GM21447 (cell line): ENCODE measurements at regions not wholly inside any gene's neighbourhood (a gene's known extent, or its start where the extent isn't known, plus 50 kb on each side); places are given as distances from the start of the nearest gene placed in this dataset.

Experiments used
- ATAC-seq: cut with Tn5 transposase; IDR thresholded peaks from one replicate; pipeline ENCODE4 v1.9.1; 2021; ENCODE audit not compliant: unreplicated experiment

DNA sequence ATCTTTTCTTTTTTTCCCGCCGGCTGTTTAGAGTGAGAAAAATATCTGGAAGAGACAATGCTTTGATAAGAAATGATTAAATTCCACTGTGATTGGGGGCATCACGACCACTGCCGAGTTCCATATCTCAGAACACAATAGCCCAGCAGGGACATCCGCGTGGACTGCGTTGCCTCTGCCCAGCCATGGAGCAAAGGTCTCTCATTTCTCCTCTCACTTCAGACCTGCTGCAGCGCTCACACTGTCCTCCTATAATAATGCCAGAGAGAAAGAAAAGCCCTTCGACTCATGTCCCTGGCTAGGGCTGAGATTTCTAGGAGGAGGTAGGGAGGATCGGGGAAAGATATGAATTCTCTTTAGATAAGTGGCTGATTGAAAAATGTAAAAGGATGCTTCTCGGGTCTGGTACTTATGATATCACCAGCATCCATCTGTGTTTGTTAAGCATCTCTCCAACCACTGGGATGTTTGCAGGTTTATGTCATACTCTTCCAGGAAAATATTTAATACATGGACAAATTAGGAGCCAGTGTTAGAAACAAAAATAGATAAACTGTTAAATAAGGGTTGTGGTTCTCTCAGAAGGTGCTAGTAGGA, 472.9 kb upstream of the AKR1E2 start:
- ATAC-seq = no peak

DNA sequence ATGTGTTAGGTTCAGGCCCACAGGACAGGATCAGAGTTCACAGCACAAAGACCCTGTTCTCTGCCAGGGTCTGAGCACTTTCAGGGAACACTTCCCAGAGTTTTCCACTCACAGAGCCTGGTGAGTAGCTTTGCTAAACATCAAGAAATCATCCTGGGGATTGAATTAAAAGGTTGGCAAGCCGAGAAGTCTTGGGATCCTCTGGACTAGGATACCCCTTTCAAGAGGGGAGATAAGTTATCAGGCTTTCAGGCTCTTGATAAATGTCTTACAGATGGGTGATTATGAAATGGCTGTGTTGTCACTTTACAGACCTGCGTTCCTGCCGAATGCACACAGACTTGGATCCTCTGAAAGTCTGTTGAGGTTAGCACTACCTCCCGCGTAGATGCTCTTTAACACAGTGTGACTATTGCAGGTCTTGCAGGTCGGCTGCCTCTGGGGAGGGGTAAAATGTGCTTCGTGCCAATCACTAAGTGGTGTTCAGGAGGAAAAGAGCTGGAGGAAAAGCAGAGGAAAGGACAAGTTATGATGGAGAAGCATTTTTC, 473.5 kb upstream of the AKR1E2 start:
- no peak for ATAC-seq

DNA sequence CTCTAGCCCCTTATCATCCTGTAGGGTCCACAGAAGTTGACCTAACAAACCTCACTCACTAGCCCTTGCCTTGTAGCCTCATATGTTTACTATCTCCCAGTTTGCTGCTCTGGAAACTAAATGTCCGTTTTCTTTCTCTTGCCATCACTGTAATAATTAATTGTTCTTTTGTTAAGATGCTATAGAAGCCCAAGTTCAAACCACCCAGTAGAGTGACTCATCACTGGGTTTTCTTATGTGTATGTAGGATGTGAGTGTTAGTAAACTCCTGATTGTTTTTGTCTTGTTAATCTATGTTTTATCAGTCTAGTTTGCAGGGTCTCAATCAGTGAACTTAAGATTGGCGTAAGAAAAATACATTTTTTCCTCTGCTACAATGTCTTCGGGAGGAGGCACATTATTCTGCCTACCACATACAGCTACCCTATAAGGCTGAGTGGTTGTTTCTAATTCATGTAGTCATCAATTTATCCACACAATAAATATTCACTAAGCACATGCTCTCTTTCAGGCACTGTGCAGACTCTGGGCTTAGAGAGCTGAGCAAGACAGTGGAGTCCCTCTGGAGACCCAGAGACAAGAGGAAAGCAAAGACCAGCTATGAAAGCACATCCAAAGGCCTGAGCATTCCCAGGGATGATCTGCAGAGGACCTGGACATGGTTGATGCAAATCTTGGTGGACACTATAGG, 474.1 kb upstream of the AKR1E2 start:
- no peak for ATAC-seq

DNA sequence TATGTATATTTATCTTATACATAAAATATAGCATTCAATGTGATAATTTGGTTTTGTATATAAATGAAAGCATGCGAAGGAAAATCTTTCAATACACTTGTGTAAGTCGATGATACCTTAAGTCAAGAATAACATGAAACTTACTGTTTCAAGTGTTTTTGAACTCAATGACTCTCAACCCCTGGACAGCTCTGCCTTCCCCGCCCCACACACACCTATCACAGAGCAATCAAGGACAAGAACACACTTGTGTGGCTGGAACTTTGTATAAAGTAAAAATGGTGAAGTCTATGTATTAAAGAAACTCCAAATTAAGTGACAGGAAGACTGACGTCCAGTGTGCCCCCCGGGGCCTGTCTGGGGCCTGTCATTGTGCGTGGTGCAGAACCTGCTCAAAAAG, 478.6 kb upstream of the AKR1E2 start:
- ATAC-seq = no peak

DNA sequence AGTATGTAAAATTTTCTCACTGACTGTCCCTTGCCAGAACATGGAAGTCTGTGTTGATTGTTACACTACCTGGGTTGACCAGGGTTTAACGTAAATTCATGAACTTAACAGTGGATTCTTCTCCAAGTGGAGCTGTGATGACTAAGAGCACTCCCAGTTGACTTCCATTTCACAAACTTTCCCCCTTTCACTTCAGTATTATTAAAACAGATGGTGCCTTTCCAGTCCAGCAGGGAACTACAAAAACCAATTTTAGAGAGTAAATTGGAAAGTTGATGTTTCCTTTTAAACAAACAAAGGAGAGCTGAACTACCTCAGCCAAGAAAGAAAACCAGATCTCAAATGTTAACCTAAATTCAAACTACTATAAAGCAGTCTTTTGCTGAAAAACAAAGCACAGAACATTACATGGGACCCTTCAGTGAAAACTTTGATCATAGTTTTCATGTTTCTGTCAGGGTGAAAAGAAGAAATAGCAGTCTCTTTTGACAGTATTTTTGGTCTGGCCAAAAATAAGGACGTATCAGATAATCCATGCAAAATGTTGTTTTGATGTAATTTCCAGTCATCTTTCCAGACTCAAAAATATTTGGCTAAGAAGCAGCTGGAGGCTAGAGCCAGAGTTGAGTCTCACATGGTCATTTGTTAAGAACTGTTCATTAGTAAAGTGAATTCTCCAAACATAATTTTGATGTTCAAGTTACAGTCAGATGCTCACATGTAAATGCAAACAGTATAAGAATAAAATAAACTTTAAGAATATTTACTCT, 479.9 kb upstream of the AKR1E2 start:
- no peak for ATAC-seq

DNA sequence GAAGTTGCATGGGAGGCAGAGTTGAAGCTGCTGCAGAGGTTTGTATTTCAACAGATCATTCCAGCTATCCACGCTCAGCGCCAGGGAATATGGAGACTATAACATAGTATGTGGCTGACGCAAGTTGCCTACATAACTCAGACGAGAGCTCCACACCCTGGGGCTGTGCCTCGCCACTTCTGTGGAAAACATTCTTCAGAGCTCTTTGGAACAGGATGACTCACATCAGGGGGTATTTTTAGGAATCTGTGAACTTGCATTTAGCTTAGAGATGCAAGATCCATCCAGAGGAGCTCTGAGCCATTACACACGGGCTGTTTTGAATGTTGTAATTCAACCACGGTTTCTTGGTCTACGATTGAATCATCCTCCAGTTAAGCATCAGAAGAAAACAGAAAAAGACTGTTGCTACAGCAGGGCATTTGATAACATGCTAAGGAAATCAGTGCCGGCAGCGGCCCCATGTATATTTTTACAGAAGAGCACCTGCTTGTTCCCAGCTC, 481.5 kb upstream of the AKR1E2 start:
- no peak for ATAC-seq

DNA sequence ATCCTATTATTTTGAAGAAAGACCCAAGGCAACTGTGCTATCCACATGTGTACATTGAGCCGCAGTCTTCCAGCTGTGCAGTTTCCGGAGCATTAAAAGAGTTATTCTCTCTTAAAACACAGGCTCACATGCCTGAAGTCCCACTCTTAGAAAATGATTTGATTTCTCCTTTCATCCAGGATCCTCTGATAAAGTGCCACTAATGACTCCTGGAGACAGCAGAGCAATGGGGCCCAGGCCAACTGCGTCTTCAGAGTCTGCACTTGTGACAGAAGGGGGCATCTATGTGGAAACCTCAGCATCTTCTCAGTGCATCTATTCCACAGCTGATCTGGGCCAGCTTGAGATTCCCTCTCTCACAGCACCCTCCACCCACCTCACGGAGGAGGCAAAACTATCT, 482.1 kb upstream of the AKR1E2 start:
- ATAC-seq = no peak

DNA sequence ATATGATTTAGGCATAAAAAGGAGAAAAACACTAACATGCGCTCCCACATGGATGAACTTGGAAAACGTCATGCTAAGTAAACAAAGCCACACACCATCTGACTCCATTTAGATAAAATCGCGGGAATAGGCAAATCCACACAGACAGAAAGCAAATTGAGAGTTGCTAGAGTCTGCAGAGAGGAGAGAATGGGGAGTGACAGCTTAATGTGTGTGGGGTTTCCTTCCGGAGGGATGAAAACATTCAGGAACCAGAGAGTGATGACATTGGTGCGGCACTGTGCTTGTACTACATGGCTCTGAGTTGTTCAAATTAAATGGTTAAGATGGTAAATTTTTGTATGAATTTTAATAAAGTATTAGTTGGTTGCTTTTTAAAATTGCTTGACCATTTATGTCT, 482.9 kb upstream of the AKR1E2 start:
- no peak for ATAC-seq

DNA sequence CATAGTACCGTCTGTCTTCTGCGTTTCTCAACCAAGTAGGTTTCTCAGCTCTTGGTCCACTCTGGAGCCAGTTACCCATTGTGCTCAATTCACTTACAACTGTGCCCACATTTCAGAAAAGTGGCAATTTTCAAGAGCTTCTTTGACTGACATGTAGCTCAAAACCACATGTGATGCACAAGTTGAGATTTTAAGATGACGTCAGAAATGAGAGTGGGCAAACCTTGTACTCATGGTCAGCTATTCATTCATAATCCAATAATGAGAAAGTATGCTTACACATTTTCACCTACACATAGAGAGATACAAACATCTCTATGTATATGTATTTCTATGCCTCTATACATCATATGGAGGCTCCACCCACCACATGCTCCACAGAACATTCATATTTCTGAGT, 487.2 kb upstream of the AKR1E2 start:
- no peak for ATAC-seq

DNA sequence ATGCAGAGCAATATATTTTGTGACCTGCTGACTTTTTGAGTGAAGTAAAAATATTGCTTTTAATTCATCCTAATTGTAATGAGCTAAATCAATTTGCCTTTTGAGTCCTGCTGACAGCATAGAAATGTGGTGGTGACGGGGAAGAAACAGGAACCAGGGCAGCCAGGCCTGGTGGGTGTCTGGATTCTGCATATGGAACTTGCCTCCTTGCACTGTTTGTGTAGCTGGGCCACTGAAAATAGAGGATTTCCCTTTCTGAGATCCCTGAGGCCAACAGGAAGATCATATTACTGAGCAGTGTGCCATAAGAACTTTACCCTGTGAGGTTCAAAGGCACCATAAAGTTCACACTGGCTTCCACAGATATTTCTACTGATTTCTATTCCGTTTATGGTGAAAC, 488.4 kb upstream of the AKR1E2 start:
- ATAC-seq = no peak

DNA sequence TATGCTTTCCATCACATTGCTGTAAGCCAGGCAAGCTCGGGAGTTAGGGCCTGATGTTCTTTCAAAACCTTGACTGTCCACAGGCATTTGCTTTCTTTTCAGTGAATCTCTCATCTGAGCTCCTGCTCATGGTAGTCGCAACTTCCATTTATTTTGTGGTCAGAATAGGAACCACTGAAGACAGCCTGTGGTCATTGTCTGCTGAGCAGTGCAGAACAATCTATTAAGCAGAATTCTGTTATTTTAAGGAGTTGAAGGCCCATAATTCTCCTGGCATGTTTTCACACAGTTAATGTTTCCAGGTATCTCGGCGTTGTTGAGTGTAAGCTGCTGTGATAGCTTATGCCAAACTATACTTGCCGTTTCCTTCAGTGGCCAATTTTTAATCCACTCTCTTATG, 491.1 kb upstream of the AKR1E2 start:
- no peak for ATAC-seq

DNA sequence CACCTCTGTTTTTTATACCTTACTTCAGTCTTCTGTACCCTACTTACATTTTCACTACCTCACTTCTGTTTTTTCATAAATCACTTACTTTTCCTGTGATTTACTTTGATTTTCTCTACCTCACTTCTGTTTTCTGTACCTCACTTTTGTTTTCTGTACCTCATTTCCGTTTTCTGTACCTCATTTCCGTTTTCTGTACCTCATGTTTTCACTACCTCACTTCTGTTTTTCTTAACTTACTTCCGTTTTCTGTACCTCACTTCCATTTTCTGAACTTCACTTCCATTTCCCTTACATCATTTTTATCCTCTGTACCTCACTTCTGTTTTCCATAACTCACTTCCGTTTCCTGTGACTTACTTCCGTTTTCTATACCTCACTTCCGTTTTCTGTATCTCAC, 492.0 kb upstream of the AKR1E2 start:
- ATAC-seq = no peak

DNA sequence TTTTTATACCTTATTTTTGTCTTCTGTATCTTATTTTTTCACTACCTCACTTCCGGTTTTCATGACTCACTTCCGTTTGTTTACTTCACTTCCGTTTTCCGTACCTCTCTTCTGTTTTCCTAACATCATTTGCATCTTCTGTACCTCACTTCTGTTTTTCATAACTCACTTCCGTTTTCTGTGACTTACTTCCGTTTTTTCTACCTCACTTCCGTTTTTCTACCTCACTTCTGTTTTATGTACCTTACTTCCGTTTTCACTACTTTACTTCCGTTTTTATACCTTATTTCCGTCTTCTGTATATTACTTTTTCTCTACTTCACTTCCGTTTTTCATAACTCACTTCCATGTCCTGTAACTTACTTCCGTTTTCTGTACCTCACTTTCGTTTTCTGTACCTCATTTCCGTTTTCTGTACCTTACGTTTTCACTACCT, 492.5 kb upstream of the AKR1E2 start:
- ATAC-seq = no peak

DNA sequence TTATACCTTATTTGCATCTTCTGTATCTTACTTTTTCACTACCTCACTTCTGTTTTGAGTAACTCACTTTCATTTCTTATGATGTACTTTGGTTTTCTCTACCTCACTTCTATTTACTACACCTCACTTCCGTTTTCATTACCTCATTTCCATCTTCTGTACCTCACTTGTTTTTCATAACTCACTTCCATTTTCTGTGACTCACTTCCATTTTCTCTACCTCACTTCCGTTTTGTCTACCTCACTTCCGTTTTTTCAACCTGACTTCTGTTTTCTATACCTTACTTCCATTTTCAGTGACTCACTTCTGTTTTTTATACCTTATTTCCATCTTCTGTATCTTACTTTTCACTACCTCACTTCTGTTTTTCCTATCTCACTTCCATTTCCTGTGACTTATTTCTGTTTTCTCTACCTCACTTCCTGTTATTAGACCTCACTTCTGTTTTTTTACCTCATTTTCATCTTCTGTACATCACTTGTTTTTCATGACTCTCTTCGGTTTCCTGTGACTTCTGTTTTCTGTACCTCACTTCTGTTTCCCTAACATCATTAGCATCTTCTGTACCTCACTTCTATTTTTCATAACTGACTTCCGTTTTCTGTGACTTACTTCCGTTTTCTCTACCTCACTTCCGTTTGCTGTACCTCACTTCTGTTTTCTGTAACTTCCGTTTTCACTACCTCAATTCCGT, 493.1 kb upstream of the AKR1E2 start:
- ATAC-seq = no peak

DNA sequence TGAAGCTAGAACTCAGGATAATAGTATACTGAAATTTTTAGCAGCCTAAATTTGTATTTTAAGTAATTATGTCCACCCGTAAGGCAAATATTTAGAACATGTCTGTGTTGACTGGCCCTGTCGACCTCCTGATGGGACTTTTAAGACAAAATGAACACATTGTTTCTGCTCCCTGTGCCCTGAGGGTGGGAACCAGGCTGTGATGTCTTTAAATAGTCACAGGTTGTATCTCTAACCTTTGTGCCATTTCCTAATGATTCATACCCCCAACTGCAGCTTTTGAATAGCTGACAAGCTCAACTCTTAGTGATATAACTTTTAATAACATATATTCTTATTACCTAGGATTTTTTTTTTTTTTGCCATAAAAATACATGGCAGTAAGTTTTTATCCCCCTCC, 494.9 kb upstream of the AKR1E2 start:
- no peak for ATAC-seq

DNA sequence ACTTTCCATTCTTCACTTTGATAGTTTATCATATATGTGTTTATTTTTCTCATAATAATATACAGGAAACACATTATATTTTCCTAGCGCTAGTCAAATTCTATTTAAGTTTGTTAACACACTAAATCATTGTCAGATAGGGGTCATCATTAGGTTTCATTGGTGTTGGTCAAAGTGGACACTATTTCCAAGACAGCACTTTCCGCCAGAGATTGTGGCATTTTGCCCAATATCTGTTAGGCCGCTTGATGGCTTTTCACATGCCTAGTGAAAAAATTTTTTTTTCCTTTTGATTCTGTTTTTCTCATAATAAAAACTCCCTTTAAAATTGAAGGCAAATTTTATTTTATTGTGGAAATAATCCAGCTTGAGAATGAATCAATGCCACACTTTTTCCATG, 495.4 kb upstream of the AKR1E2 start:
- ATAC-seq = no peak

DNA sequence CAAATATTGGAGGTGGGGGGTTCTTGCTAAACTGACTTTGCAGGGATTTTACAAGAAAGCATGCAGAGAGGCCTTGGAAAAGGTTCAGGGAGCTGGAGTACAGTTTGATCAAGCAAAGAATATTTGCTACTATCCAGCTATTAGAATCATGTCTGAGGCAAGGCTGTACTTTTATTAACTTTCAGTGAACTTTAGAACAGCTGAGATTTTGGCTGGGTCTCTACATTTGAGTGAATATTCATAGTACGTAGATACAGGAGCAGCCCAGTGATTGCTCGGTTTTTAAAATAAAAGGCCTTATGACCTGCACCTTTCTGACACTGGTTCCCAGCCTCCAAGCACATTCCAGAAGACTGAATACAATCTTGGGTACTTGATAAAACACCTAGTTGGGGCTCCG, 496.8 kb upstream of the AKR1E2 start:
- no peak for ATAC-seq

DNA sequence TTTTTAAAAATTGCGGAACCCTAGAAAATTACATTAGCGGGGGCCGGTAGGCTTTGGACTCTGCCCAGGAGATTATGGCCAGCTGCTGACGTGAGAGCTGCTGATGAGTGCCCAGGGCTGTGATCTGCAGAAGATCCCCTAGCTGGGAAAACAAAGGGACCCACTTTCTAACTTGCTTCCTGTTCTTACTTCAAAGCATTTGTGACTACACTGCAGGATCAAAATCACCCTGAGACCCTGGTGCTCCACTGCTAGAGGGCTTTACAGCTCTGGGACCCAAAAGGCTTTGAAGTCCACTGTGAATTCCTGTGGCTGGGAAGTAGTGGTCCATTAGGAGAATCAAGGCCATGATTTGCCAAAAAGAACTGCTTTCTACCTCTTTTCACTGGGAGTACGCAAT, 499.4 kb upstream of the AKR1E2 start:
- no peak for ATAC-seq

DNA sequence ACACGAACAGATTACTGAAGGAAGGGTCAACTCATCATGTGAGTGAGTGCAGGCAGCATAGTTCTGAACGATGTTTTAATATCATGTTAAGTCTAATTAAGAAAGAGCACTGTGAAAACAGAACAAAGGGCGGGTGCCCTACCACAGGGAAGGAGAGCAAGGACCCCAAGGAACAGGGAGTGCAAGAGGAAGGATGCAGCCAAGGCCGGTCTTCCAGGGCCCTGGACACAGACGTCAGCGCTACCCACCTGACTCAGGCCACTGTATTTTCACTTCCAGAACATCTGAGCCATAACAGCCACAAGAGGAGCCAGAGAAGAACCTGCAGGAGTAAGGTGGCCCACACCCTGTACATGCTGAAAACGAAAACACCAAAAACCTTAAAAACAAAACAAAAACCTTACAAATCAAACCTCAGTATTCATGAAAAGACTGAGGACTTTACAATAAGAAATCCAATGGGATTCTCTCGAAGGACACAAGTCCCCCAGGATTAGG, 506.1 kb upstream of the AKR1E2 start:
- ATAC-seq = no peak

DNA sequence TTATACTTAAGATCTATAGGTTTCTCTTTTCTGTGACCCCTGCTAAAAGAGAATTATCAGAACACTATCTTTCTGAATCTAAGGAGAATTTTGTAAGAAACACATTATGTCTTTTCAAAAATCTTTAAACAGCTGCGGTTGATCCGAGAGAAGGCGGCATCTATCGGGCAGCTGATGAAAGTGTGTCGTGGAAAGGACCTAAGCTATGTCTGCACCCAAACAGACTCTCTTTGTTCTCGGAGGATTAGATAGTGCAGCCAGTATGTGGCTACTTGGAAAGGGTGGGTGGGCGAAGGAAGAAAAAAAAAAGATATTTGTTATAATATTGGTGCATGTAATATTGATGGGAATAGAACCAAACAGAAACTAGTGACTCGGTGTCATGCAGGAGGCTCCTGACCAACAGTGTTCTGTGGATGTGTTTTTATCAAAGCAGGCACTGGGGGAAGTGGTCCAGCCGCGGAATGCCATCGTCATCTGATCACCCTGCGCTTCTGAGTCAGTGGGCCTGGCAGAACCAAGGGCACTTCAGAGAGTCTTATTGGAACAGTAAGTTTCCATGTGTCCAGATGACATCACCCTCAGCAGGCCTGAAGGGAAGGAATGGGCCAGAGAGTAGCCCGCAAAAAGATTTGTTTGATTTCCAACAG, 509.7 kb upstream of the AKR1E2 start:
- no peak for ATAC-seq

DNA sequence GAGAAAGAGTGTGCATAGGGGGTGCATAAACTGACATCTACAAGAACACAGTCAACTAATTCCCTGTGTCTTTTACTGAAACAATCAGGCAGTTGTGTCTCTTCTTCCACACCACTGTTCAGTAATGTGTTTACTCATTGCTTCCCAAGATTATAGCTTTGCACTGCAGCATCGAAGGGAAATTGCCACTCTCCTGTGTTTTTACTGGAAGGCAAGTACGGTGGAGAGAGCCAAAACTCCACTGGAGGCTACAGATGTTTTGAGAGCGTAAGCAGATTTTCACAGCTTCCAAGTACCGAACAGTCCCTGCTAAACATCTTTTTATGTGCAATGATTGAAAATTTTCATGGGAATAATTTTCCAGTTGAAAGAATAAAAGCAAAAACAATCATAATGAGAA, 510.5 kb upstream of the AKR1E2 start:
- no peak for ATAC-seq
